ENCODE measurements at regions not wholly inside any gene's neighbourhood (a gene's known extent, or its start where the extent isn't known, plus 50 kb on each side); places are given as distances from the start of the nearest gene placed in this dataset.

- Histone ChIP-seq H3K27me3 (no peaks in the 10 kb centered on the region), H3K36me3 (no peaks in the 10 kb centered on the region), H3K9me3 (peaks cover 0 to 22% (median 6%) of the 10 kb centered on the region in 11 donors), H3K4me3 (no peak overlapping the region), H3K4me1 (no peaks in the 10 kb centered on the region), H3K27ac (no peak overlapping the region)
- intact Hi-C loops (cut with DNase I), result no loop called here
- 68 to 73% methylated on average over 2 of the region's 2 CpGs for WGBS, 2 donors
- ATAC-seq, result no peak
- TF ChIP-seq, protein P1, sequence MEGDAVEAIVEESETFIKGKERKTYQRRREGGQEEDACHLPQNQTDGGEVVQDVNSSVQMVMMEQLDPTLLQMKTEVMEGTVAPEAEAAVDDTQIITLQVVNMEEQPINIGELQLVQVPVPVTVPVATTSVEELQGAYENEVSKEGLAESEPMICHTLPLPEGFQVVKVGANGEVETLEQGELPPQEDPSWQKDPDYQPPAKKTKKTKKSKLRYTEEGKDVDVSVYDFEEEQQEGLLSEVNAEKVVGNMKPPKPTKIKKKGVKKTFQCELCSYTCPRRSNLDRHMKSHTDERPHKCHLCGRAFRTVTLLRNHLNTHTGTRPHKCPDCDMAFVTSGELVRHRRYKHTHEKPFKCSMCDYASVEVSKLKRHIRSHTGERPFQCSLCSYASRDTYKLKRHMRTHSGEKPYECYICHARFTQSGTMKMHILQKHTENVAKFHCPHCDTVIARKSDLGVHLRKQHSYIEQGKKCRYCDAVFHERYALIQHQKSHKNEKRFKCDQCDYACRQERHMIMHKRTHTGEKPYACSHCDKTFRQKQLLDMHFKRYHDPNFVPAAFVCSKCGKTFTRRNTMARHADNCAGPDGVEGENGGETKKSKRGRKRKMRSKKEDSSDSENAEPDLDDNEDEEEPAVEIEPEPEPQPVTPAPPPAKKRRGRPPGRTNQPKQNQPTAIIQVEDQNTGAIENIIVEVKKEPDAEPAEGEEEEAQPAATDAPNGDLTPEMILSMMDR (IDR thresholded peaks at IDR 0.05), result no peak
- DNase-seq, result no peak
These were observed 177.3 kb upstream of the SGCG start for GRCh38 chr13:23003446-23003845.

- ATAC-seq, result no peak
- WGBS, 2 donors, result 27 to 38% methylated on average over 7 of the region's 7 CpGs
- peaks cover 0 to 9% (median 0%) of the 10 kb centered on the region in 11 donors for H3K9me3 ChIP-seq
- H3K4me1 ChIP-seq, result no peaks in the 10 kb centered on the region
- intact Hi-C loops (cut with DNase I), result no loop called here
- DNase-seq, result peak in 1 of 2 donors; percentile 9
- H3K27ac ChIP-seq, result no peak overlapping the region
- TF ChIP-seq, protein P1 (IDR thresholded peaks at IDR 0.05), result no peak
- H3K27me3 ChIP-seq, result no peaks in the 10 kb centered on the region
- no peak overlapping the region for H3K4me3 ChIP-seq
- no peaks in the 10 kb centered on the region for H3K36me3 ChIP-seq
These were observed 173.4 kb upstream of the SGCG start for GRCh38 chr13:23007426-23007825.

DNA sequence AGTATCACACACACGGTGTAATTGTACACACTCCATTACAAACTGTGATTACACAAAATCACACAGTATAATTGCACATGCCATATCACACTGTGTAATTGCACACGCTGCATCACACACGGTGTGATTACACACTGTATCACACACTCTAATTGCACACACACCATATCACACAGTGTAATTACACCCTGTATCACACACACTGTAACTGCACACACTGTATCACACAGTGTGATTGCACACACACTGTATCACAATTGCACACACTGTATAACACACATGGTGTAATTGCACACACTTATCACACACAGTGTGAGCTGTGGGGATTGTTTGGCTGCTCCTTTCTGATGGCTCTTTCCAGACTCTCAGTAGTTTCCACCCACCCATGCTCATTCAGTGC lies 162.6 kb upstream of the SGCG start:
- intact Hi-C loops (cut with DNase I), result loop anchor here in 1 of 10 donors (5.0 to 10.0 kb wide), 2 partner anchors 216 to 1383 kb away; no protein-coding TSS in a partner anchor
- DNase-seq (no peak), ATAC-seq (no peak)
- TF ChIP-seq, protein P1 (IDR thresholded peaks at IDR 0.05), result no peak
- Histone ChIP-seq H3K4me3 (no peak overlapping the region), H3K27me3 (no peaks in the 10 kb centered on the region), H3K9me3 (peaks cover 0 to 16% (median 0%) of the 10 kb centered on the region in 11 donors), H3K27ac (no peak overlapping the region), H3K4me1 (no peaks in the 10 kb centered on the region), H3K36me3 (no peaks in the 10 kb centered on the region)
- 90 to 96% methylated on average over 3 of the region's 3 CpGs for WGBS, 2 donors

DNA sequence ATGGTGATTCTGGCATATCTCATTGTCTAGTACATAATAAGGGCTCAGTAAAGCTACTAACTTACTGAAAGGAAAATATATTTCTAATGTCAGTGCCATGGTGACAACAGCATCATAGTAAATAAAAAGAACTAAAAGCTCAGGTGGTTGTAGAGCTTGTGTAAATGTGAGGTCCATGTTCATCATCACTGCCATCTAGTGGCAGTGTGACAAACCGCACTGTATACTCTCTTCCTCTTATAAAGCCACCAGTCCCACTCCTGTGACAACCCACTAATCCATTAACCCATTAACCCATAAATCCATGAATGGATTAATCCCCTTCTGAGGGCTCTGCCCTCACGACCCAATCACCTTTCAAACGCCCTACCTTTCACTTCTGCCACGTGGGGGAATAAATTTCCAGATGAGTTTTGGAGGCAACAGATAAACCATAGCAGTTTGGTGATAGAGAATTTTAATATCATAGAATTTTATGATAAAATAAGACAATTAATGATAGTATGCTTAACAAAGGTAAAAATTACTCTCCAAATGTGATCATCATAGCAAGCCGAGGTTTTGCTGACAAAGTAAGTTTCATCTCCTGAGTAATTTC lies 160.4 kb upstream of the SGCG start:
- TF ChIP-seq, protein P1 (IDR thresholded peaks at IDR 0.05), result peak; percentile 48 to 87 (median 78)
- DNase-seq, result peak in 1 of 2 donors; percentile 24
- H3K36me3 ChIP-seq, result no peaks in the 10 kb centered on the region
- ATAC-seq, result peak in 3 of 8 donors; percentile 46 to 75 (median 52)
- H3K27me3 ChIP-seq, result peaks cover 0 to 4% (median 0%) of the 10 kb centered on the region in 7 donors
- peaks cover 0 to 12% (median 0%) of the 10 kb centered on the region in 11 donors for H3K9me3 ChIP-seq
- H3K27ac ChIP-seq, result no peak overlapping the region
- H3K4me1 ChIP-seq, result no peaks in the 10 kb centered on the region
- WGBS, 2 donors, result 15 to 16% methylated on average over 5 of the region's 5 CpGs
- intact Hi-C loops (cut with DNase I), result loop anchor here in 8 of 10 donors (2.0 to 10.0 kb wide), 3 partner anchors 216 to 220 kb away; no protein-coding TSS in a partner anchor
- no peak overlapping the region for H3K4me3 ChIP-seq
